NCI-H748 (cell line): ENCODE measurements at regions not wholly inside any gene's neighbourhood (a gene's known extent, or its start where the extent isn't known, plus 50 kb on each side); places are given as distances from the start of the nearest gene placed in this dataset.

ENCODE experiments used
- DNase-seq: peaks from one replicate; lab custom pipeline; 2025; ENCODE audit not compliant: unreplicated experiment; lab: John Stamatoyannopoulos, UW

DNA sequence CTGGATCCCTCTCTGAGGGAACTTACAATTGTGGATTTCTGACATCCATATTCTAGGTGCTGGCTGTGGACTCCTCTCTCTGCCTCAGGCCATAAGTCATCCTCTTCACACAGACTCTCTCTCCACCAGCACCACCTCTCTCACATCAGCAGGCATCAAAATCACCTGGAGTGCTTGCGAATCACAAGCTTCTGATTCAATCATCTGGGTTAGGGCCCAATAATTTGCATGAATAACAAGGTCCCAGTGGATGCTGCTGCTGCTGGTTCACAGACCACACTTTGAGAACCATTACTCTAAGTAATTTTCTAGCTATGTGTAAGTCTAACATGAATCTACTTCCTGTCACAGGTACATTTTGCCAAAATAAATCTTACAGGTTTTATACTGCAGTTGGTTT lies 214.9 kb downstream of the DSEL start:
- no peak for DNase-seq

DNA sequence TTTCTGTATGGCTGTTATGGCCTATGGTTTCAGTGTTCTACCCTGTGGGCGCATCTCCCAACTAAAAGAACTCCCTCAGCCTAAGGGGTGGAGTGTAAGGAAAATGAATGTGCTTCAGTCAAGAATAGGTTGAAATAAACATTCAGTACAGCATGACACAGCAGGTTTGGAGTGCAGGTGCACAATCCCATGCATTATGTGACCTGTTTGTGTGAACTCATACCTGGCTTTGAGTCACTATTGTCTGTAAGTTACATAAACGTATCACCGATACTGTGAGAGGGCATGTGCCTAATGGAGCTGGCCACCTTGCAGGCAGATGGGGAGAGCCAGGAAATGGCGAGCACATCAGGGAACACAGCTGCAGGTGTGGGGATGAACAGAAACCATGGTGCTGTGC lies 216.0 kb downstream of the DSEL start:
- DNase-seq, result peak; percentile 56

- no peak for DNase-seq
Measured at GRCh38 chr18:67292814-67293213, 223.7 kb downstream of the DSEL start.

GRCh38 chr18:67290421-67290820 lies 226.1 kb downstream of the DSEL start:
- DNase-seq, result no peak

GRCh38 chr18:67285583-67285982 lies 230.9 kb downstream of the DSEL start:
- DNase-seq, result no peak

- no peak for DNase-seq
Measured at GRCh38 chr18:67282796-67283195, 233.7 kb downstream of the DSEL start.

GRCh38 chr18:67281746-67282145 lies 234.8 kb downstream of the DSEL start:
- DNase-seq, result no peak

GRCh38 chr18:67280486-67281242 lies 235.9 kb downstream of the DSEL start:
- no peak for DNase-seq

DNA sequence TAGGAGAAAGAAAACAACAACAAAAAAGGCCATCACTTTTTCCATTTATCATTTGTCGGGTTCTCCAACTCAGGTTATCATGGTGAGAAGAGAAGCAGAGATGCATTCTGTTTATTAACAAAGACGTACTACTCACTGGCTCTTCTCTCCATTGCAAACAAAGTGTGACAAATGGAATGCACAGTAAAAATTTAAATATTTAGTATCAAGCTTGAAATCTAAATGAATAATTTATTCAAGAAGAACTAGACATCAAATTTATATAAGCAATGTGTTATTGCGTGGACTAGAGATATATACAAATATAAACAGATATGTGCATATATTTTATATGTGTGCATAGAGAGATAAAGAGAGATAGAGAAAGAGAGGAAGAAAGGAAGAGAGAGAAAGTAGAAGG lies 236.5 kb downstream of the DSEL start:
- DNase-seq, result no peak

DNA sequence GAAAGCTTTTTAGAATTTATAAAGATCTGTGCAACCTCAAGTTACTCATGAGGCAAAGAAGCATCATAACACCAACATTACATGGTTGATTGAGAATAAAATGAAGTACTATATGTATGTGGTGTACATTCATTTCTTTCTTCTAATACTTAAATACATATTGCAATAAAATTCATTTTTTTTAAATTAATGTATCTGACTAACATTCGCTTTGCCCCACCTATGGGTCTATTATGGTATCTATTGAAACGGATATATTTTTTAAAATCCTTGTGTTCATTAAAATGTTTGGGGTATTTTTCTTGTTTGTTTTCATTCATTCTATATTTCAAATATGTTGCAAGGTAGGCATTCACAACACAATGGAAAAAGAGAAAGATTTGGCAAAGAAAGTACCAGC lies 237.5 kb downstream of the DSEL start:
- DNase-seq, result no peak

GRCh38 chr18:67276638-67277037 lies 239.9 kb downstream of the DSEL start:
- DNase-seq, result no peak

GRCh38 chr18:67273288-67273687 lies 243.2 kb downstream of the DSEL start:
- DNase-seq, result no peak

- DNase-seq, result no peak
Measured at GRCh38 chr18:67269206-67269605, 247.3 kb downstream of the DSEL start.

DNA sequence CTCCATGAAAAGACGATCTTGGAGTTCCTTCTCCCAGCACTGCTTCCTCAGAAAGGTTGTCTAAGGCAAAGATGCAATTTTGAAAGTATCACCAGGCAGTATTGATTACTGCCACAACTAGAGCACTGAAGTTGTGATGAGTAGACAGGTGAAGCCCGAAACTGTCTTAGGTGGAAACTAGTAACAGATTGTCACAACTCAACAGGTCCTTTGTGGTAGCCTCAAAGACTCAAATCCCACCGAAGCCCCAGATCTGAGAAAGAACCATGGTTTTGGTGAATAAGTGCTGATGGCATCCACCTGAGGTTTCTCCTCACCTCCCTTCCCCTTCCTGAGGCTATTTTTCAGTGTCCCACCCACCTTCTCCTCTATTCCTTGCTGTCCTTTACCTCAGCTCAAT lies 248.0 kb downstream of the DSEL start:
- DNase-seq, result no peak

- no peak for DNase-seq
Measured at GRCh38 chr18:67266246-67267237, 250.0 kb downstream of the DSEL start.

DNA sequence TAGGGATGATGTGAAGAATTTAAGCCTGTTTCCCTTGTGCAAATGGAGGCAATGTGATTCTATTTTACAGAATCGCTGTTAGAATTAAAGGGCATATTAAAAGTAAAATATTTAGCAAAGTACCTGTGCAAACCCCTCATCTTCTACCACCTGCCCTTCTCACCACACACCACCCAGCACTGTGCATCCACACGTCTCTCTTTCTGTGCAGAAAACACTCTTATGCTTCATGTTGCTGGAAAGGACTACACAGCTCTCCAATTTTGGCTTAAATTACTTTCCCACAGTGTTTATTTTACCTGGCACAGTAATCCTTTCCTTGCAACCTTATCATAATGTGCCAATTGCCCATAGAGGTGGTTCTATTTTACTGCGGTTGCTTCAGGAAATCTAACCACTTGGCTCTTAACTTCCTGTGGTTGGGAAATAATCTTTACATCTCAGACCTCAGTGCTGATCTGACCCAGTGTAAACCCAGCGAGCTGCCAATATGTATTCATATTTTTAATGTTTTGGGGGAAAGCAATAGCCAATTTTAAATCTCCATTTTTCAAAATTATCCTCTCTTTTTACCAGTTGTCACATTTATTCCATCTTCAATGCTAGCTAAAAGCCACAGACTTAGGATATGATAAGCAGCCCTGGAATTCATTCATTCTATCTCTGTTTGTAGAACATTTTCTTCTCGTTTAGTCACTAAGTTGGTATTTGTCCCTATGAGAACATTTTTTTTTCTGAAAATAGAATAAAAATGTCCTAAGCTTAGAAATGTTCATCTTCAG lies 250.9 kb downstream of the DSEL start:
- no peak for DNase-seq

- DNase-seq, result no peak
Measured at GRCh38 chr18:67261931-67262552, 254.5 kb downstream of the DSEL start.

DNA sequence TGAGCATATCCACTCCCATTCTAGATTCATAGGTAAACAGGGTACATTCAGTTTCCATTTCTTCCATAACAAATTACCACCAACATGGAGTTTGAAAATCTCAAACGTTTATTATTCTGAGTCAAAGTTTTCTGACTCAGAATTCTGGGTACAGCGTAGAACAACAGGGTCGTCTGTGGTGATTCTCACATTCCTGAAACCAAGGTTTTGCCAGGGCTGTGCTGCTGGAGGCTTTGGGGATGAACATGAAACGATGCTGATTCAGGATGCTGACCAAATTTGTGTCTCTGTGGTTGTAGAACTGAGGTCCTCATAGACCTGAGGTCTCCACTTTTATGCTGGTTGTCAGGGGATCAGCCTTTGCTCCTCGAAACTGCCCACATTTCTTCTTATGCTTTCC lies 255.7 kb downstream of the DSEL start:
- DNase-seq, result no peak

- DNase-seq, result no peak
Measured at GRCh38 chr18:67250776-67251424, 265.6 kb downstream of the DSEL start.

DNA sequence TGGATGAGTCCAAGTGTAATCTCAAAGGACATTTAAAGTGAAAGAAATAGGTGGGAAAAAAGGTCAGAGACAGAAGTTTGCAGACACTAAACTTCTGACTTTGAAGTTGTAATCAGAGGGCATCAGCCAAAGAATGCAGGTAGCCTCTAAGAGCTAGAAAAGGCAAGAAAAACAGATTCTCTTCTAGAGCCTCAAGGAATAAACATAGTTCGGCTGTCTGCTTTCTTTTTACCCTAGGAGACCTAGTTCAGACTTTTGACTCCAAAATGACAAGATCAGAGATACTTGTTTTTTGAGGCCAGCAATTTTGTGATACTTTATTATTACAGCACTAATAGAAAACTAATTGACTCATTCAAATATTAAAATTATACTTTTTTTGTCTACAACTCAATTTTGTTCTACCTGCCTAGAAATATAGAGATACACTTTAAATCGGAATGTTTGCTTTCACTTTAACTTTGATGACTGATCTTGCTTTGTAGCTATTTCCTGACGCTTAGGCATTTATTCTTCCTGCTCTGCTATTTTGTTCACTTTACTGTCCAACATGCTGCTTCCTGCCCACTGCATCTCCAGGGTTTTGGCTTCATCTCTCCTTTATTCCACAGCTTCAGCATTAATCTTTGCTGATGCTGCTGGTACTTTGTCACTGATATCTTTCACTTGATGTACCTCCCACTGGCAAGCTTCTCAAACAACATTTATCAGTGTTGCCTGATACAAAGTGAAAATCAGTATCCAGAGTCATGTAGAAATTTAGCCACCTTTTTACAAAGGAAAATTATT lies 272.5 kb downstream of the DSEL start:
- no peak for DNase-seq
